PC-9 (cell line): ENCODE measurements at regions not wholly inside any gene's neighbourhood (a gene's known extent, or its start where the extent isn't known, plus 50 kb on each side); places are given as distances from the start of the nearest gene placed in this dataset.

ENCODE experiments used
- CTCF ChIP-seq: fragments of 200-600 bp; sonication (generic); conservative IDR thresholded peaks from 2 replicates; pipeline ENCODE4 v1.6.1; 2017; ENCODE audit warnings: mixed run types, antibody characterized with exemption, mild to moderate bottlenecking, moderate library complexity
- EZH2 ChIP-seq: fragments of 200-600 bp; sonication (generic); IDR thresholded peaks from 2 replicates; pipeline ENCODE4 v1.8.0; 2017; ENCODE audit warnings: antibody characterized with exemption, low read depth

- TF ChIP-seq EZH2, result no peak
- TF ChIP-seq CTCF, result no peak
Measured at GRCh38 chr6:144340541-144341371, 55.6 kb downstream of the UTRN start.
